ENCODE measurements at regions not wholly inside any gene's neighbourhood (a gene's known extent, or its start where the extent isn't known, plus 50 kb on each side); places are given as distances from the start of the nearest gene placed in this dataset.
"Not testable (repeated sequence)": the region's sequence is repeated elsewhere in the genome, so short reads cannot be mapped to it uniquely, and the experiment has no call there.

DNA sequence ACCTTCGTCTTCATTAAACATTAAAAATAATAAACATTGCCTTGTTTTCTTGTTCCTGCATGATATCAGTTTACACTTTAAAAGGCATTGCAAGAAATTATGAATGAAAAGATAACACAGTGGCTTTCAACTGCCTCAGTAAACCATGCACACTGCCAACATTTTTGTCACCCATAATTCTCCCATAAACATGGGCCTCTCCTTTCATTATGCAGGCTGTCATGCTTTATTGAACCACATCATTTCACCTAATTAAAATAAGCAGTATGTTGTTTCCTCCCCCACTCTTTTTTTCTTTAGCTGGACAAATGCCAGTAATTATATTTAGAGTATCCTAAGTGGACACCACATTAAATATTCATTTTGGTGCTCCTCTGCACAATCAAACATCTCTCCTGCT, 1566.5 kb upstream of the SLC10A2 start:
- DNase-seq (ENCODE audit: low spot score), result no peak

GRCh38 chr13:104625201-104625600, 1559.0 kb upstream of the SLC10A2 start:
- no peak for DNase-seq (ENCODE audit: low spot score)

- DNase-seq (ENCODE audit: low spot score), result no peak
Observed at GRCh38 chr13:104616990-104617389, 1550.8 kb upstream of the SLC10A2 start.

- no peak for DNase-seq (ENCODE audit: low spot score)
Observed at GRCh38 chr13:104614361-104615145, 1548.3 kb upstream of the SLC10A2 start.

GRCh38 chr13:104608331-104608730, 1542.1 kb upstream of the SLC10A2 start:
- DNase-seq (ENCODE audit: low spot score), result no peak

DNA sequence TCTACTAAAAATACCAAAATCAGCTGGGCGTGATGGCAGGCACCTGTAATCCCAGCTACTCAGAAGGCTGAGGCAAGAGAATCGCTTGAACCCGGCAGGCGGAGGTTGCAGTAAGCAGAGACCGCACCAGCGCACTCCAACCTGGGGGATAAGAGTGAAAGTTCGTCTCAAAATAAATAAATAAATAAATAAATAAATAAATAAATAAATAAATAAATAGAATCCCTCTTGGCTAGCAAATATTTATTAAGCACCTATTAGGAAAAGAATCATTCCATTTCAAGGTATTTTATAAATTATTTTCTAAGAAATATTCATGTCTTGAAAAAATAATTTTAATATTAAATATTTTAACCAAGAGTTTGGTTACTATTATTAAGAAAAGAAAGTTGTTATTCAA, 1539.2 kb upstream of the SLC10A2 start:
- not testable (repeated sequence) for DNase-seq (ENCODE audit: low spot score)

DNA sequence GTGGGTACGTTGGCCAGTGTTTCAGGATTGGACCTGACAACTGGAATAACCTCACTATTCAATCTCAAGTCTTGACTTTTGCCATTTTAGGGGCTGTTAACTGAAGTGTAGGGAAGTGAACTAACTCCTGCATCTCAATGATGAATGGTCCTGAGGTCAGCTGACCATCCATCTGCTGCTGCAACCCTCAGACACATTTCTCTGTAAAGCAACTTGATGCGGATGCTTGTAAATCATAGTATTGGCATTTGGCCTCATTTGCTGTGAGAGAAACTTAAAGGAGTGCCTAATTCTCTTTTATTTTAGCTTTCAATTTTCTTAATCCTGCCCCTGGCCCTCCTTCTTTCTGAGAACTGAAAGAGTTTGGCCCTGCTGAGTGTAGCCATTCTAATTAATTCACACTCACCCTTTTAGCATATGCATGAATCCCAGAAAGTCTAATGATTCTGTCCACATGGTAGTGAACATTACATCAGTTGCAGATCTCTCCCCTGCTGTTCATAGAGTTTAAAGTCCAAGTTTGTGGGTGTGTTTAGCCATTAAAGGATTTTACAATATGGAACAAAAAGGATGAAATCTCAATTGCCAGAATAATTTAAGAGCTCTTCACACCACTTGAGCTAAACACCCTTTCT, 1531.4 kb upstream of the SLC10A2 start:
- no peak for DNase-seq (ENCODE audit: low spot score)

DNA sequence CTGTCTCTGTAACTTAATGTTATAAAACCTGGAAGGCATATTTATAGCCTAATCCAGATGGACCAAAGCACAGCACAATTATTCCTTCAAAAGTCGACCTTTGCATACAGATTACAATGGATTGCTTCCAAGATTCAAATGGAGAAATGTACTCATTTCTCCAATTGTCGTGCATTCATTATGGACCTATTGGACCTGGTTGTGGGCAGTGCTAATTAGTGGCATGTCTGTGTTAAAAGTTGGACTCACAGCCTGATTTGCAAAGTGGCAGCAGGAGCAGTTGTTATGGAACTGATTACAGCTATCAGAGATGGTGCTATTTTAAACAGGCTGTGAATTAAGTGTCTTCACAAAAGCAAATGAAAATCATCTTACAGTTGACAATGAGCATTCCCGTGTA, 1529.3 kb upstream of the SLC10A2 start:
- DNase-seq (ENCODE audit: low spot score), result no peak

DNA sequence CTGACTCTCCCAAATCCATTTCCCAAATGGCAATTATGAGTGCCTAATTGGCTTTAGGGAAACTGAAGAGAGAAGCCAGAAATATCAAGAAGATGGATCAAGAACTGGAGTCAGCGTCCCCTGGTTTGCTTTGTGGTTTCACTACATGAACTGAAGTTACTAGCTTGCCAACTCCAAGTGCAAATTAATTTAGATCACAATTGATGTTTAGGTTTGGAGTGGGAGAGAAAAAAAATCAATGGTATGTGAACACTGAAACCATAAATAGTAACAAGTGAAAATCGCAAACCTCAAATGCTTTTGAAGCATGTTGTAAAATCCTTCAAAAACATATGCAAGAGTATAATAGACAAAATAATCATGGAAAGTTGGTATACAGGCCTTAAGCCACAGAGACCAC, 1528.6 kb upstream of the SLC10A2 start:
- no peak for DNase-seq (ENCODE audit: low spot score)

GRCh38 chr13:104593693-104594092, 1527.5 kb upstream of the SLC10A2 start:
- DNase-seq (ENCODE audit: low spot score), result no peak

- DNase-seq (ENCODE audit: low spot score), result no peak
Observed at GRCh38 chr13:104593251-104593576, 1527.0 kb upstream of the SLC10A2 start.

DNA sequence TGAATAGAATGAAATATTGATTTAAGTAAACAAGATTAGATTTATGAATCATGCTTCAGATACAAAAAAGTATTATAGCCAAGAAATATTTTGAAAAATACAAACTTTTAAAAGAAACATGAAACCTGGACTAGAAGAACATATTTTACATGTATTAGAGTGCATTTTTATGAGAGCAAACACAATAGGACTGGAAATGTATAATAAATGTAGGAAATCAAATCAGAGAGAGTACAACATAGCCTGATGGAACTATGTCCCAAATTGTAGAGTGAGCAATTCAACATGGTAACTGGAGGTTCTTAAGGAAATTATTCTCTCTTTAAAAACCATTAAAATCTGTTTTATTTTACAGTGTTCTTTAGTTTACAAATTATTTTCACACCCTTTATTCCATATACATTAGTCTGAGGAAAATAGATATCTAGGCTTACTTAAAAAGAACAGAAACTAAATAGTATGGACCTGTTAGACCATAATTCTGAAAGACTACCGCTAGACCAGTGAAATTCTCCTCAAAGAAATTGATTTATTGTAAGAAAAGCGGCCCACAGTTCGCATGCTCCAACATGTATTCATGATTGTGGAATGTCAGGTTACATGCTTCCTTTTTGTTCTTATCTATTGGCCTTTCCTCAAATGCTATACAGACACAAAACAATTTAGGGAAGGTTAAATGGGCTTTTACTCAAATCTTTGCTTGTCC, 1526.5 kb upstream of the SLC10A2 start:
- no peak for DNase-seq (ENCODE audit: low spot score)

- no peak for DNase-seq (ENCODE audit: low spot score)
Observed at GRCh38 chr13:104592127-104592526, 1525.9 kb upstream of the SLC10A2 start.

DNA sequence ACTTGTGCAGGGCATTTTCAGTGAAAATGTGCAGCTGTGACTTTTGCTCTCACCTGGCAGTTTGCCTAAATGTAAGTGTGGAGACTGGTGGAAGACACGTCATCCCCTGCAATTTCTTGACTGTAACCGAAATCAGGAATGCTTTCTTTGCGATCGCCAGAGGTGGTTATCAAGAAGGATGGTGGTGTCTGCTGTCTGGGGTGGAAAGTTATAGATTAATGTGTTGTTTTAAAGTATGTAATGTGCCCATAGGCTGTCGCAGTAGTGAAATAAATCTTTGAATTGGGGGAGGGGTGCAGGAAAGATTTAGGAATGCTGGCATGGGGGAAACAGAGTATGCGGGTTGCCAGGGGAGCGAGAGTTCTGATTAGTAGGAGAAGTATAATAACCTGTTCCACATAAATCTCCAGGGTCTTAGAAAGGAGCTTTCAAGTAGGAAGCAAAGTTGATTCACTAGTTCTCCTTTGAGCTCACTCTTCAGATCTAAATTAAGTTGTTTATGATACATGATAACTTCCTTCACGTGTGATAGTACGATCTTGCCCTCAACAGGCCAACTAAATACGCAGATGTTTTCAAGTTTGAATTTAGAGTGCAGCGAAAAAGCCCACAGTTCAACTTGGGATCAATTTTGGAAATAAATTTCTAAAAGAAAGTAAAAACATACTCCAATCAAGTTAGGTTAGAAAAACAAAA, 1520.0 kb upstream of the SLC10A2 start:
- peak; percentile 3 for DNase-seq (ENCODE audit: low spot score)

- no peak for DNase-seq (ENCODE audit: low spot score)
Observed at GRCh38 chr13:104584481-104584880, 1518.3 kb upstream of the SLC10A2 start.

DNA sequence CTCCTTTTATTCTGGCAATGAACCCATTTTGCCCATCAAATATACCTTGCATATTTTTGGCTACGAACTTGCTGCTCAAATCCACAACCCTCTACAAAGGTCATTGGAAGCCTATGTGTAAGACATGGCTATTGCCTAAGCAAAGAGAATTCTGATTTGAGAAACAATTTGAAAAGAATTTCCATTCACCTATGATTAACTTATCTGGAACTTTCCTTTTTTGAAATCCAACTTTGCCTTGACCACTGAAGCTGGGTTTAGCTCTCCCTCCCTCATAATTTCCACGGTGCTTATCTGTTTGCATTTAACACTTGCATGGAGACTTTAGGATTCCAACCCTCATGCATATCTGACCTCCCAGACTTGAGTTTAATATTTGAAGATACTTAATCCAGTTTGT, 1514.7 kb upstream of the SLC10A2 start:
- no peak for DNase-seq (ENCODE audit: low spot score)

DNA sequence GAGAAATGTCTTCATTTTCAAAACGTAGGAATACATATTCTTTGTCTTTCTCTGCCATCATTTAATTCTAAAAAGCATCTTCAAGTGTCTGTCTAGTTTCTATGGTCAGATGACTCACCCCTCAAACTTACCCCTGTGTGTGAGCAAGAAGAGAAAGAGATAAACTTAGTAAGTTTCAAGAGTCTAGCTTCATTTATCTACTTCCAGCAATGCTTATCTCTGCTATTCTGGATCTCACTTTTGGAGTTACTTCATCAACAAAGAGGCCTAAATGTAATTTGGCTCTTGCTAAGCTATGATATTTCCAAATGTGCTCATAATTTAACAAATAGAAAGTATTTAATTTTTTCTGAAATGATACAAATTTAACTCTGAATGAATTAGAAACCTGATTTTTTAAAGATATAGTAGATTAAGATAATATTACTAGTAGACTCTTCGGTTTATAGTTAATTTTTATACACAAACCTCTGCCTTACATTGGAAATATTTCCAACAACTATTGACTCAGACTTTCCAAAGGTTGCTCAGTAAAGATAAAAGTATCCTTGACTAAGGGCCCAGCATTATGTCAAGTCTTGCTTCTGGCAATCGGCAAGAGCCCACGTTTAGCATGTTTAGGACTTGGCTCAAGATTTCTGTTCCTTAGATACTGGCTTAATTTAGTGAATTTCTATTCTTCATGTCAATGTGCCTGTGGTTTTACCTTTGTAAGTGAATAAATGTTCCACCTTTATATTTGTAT, 1511.0 kb upstream of the SLC10A2 start:
- no peak for DNase-seq (ENCODE audit: low spot score)

DNA sequence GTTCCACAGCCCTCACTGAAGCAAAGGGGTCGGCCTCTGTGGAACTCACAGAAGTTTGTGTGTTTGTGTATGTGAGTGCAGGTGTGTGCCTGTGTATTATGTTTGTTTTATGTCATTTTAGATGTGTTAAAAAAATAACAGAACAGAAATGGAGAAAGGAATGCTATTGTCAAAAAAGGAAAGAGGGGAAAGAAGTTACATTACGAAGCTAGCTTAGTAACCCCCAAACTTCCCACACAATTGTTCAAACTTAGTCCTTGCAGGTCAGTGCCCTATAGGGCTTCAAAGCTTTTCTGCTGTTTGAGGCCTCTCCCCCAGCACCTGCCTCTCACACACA, 1505.6 kb upstream of the SLC10A2 start:
- no peak for DNase-seq (ENCODE audit: low spot score)

GRCh38 chr13:104571161-104571892, 1505.1 kb upstream of the SLC10A2 start:
- peak; percentile 46 for DNase-seq (ENCODE audit: low spot score)

DNA sequence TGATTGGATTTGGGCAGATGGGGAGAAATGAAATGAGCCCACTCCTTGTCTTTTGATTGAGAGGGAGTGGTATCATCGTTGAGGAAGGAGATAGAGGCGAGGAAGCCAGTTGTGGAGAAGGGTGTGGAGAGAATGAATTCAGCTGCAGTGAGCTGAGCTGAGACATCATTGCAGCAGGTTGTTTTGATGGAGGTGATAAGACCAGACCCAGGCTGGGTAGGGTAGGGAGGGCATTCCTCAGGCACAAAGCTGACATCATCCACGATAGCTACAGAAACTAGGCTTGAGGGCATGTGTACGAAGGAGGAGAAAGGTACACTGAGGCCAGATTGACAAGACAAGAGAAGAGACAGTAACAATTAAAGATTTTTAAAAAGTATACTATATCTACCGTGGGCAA, 1500.9 kb upstream of the SLC10A2 start:
- DNase-seq (ENCODE audit: low spot score), result no peak

DNA sequence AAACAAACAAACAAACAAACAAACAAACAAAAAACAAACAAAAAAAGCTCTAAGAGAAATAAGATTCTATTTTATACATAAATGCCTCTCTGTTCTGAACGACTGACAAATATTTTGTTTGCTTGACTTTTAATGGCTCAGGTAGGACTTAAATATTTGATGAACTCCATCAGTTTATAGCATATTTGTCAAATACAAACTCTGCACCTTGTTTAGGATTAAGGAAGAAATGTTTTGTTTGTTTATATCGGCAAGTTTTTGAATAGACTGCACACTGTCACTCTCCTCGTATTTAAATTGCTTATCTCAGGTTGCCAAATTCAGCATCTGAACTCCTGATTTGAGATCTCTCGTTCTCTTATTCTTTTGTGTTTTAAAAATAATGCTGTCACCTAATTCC, 1499.7 kb upstream of the SLC10A2 start:
- no peak for DNase-seq (ENCODE audit: low spot score)

Measured in AG08395 (cell line).